COLO829 (cell line): ENCODE measurements at regions not wholly inside any gene's neighbourhood (a gene's known extent, or its start where the extent isn't known, plus 50 kb on each side); places are given as distances from the start of the nearest gene placed in this dataset.

ENCODE experiments used
- DNase-seq: peaks from one replicate; pipeline ENCODE4 v3.0.0; 2012; ENCODE audit warnings: low spot score

- DNase-seq, result no peak
These were observed 78.0 kb upstream of the NHSL1 start for GRCh38 chr6:138577151-138577915.

- no peak for DNase-seq
These were observed 80.7 kb upstream of the NHSL1 start for GRCh38 chr6:138580040-138580439.

GRCh38 chr6:138580801-138581200 lies 81.5 kb upstream of the NHSL1 start:
- DNase-seq, result no peak

- no peak for DNase-seq
These were observed 83.3 kb upstream of the NHSL1 start for GRCh38 chr6:138582573-138582972.

GRCh38 chr6:138586638-138587037 lies 87.3 kb upstream of the NHSL1 start:
- DNase-seq, result no peak

GRCh38 chr6:138588805-138589434 lies 89.6 kb upstream of the NHSL1 start:
- peak; percentile 81 for DNase-seq

- peak; percentile 76 for DNase-seq
These were observed 91.8 kb upstream of the NHSL1 start for GRCh38 chr6:138590796-138591709.

GRCh38 chr6:138592749-138593123 lies 93.4 kb upstream of the NHSL1 start:
- DNase-seq, result no peak

GRCh38 chr6:138593124-138593877 lies 94.0 kb upstream of the NHSL1 start:
- peak; percentile 84 for DNase-seq

GRCh38 chr6:138593909-138594757 lies 94.8 kb upstream of the NHSL1 start:
- DNase-seq, result no peak

- DNase-seq, result no peak
These were observed 95.5 kb upstream of the NHSL1 start for GRCh38 chr6:138594758-138595140.

- no peak for DNase-seq
These were observed 96.8 kb upstream of the NHSL1 start for GRCh38 chr6:138596126-138596525.

GRCh38 chr6:138596591-138596990 lies 97.3 kb upstream of the NHSL1 start:
- no peak for DNase-seq

GRCh38 chr6:138597336-138597735 lies 98.0 kb upstream of the NHSL1 start:
- DNase-seq, result no peak

GRCh38 chr6:138598562-138599173 lies 99.4 kb upstream of the NHSL1 start:
- no peak for DNase-seq

- no peak for DNase-seq
These were observed 101.0 kb upstream of the NHSL1 start for GRCh38 chr6:138600261-138600660.

- no peak for DNase-seq
These were observed 101.4 kb upstream of the NHSL1 start for GRCh38 chr6:138600726-138601125.

- no peak for DNase-seq
These were observed 101.8 kb upstream of the NHSL1 start for GRCh38 chr6:138601128-138601527.

- no peak for DNase-seq
These were observed 106.7 kb upstream of the NHSL1 start for GRCh38 chr6:138605958-138606357.
